Natural killer cell treated with Interleukin-12 subunit alpha and Interleukin-12 subunit beta and Interleukin-15 and Interleukin-18, amount 100 ng/mL, for 72 hours (primary cell): ENCODE measurements at regions not wholly inside any gene's neighbourhood (a gene's known extent, or its start where the extent isn't known, plus 50 kb on each side); places are given as distances from the start of the nearest gene placed in this dataset.

Experiments used
- ATAC-seq, 2 donors: fragments of 150-1000 bp; cut with Tn5 transposase in 1 of 2; sonication (Bioruptor Pico), chemical (Tn5 transposase) in 1 of 2; 2 replicates each; pipeline ENCODE4 v1.10.0; 2021
- DNase-seq: peaks from one replicate; pipeline ENCODE4 v3.0.0; 2022; ENCODE audit warnings: low spot score
- H3K27ac Mint-ChIP-seq, 2 donors: 1 replicate in 1 of 2; 2 replicates in 1 of 2; pipeline ENCODE4 v1.8.0; 2022; ENCODE audit warnings: mixed read lengths in 2 of 2, mild to moderate bottlenecking in 1 of 2, moderate library complexity in 1 of 2
- H3K27me3 Mint-ChIP-seq, 2 donors: 1 replicate in 1 of 2; 2 replicates in 1 of 2; pipeline ENCODE4 v1.8.0; 2022; ENCODE audit warnings: mixed read lengths in 2 of 2
- H3K36me3 Mint-ChIP-seq: one replicate; pipeline ENCODE4 v1.8.0; 2022; ENCODE audit warnings: mixed read lengths
- H3K4me1 Mint-ChIP-seq, 2 donors: 1 replicate in 1 of 2; 2 replicates in 1 of 2; pipeline ENCODE4 v1.8.0; 2022; ENCODE audit warnings: low read depth in 2 of 2, mixed read lengths in 2 of 2, mild to moderate bottlenecking in 1 of 2
- H3K4me3 Mint-ChIP-seq: one replicate; pipeline ENCODE4 v1.8.0; 2022; ENCODE audit warnings: mixed read lengths
- H3K9me3 Mint-ChIP-seq: 2 replicates; pipeline ENCODE4 v1.8.0; 2022; ENCODE audit warnings: mixed read lengths

GRCh38 chr17:15048933-15049794 is 216.0 kb downstream of the PMP22 start:
- Mint-ChIP-seq H3K36me3 (no peaks in the 10 kb centered on the region), H3K4me1 (no peaks in the 10 kb centered on the region), H3K9me3 (peaks cover 3% of the 10 kb centered on the region), H3K4me3 (no peak overlapping the region), H3K27ac (no peak overlapping the region), H3K27me3 (peaks cover 20 to 26% of the 10 kb centered on the region in 2 donors)
- ATAC-seq (no peak), DNase-seq (no peak)

- ATAC-seq (no peak), DNase-seq (no peak)
- Mint-ChIP-seq H3K36me3 (no peaks in the 10 kb centered on the region), H3K4me3 (no peak overlapping the region), H3K27ac (no peak overlapping the region), H3K4me1 (no peaks in the 10 kb centered on the region), H3K27me3 (peaks cover 20 to 26% of the 10 kb centered on the region in 2 donors), H3K9me3 (peaks cover 3% of the 10 kb centered on the region)
Measured at GRCh38 chr17:15048381-15048780, 216.7 kb downstream of the PMP22 start.

GRCh38 chr17:15042311-15042710 is 222.8 kb downstream of the PMP22 start:
- no peaks in the 10 kb centered on the region for H3K36me3 Mint-ChIP-seq
- H3K27me3 Mint-ChIP-seq: peaks cover under 1 to 22% of the 10 kb centered on the region in 2 donors
- no peaks in the 10 kb centered on the region for H3K4me1 Mint-ChIP-seq
- peak; percentile 31 to 32 for ATAC-seq
- H3K27ac Mint-ChIP-seq: no peak overlapping the region
- no peaks in the 10 kb centered on the region for H3K9me3 Mint-ChIP-seq
- H3K4me3 Mint-ChIP-seq: no peak overlapping the region
- no peak for DNase-seq

- Mint-ChIP-seq H3K4me3 (no peak overlapping the region), H3K36me3 (no peaks in the 10 kb centered on the region), H3K27ac (no peak overlapping the region), H3K4me1 (no peaks in the 10 kb centered on the region), H3K9me3 (no peaks in the 10 kb centered on the region), H3K27me3 (peaks cover 0 to 33% of the 10 kb centered on the region in 2 donors)
- ATAC-seq (no peak), DNase-seq (no peak)
Measured at GRCh38 chr17:15039366-15039765, 225.8 kb downstream of the PMP22 start.

- Mint-ChIP-seq H3K27ac (no peak overlapping the region), H3K36me3 (no peaks in the 10 kb centered on the region), H3K27me3 (peaks cover 0 to 33% of the 10 kb centered on the region in 2 donors), H3K4me3 (no peak overlapping the region), H3K9me3 (no peaks in the 10 kb centered on the region), H3K4me1 (no peaks in the 10 kb centered on the region)
- no peak for ATAC-seq
- DNase-seq: no peak
Measured at GRCh38 chr17:15038656-15039055, 226.5 kb downstream of the PMP22 start.

- no peak for ATAC-seq
- no peaks in the 10 kb centered on the region for H3K9me3 Mint-ChIP-seq
- H3K36me3 Mint-ChIP-seq: no peaks in the 10 kb centered on the region
- DNase-seq: no peak
- H3K27ac Mint-ChIP-seq: no peak overlapping the region
- H3K27me3 Mint-ChIP-seq: peaks cover 0 to 44% of the 10 kb centered on the region in 2 donors
- H3K4me3 Mint-ChIP-seq: no peak overlapping the region
- no peaks in the 10 kb centered on the region for H3K4me1 Mint-ChIP-seq
Measured at GRCh38 chr17:15036238-15036637, 228.9 kb downstream of the PMP22 start.

- Mint-ChIP-seq H3K27ac (no peak overlapping the region), H3K36me3 (no peaks in the 10 kb centered on the region), H3K9me3 (no peaks in the 10 kb centered on the region), H3K4me1 (no peaks in the 10 kb centered on the region), H3K4me3 (no peak overlapping the region), H3K27me3 (peaks cover 0 to 36% of the 10 kb centered on the region in 2 donors)
- ATAC-seq: no peak
- DNase-seq: no peak
Measured at GRCh38 chr17:15031975-15032374, 233.2 kb downstream of the PMP22 start.

GRCh38 chr17:15029469-15029868 is 235.7 kb downstream of the PMP22 start:
- Mint-ChIP-seq H3K27me3 (peaks cover 4 to 36% of the 10 kb centered on the region in 2 donors), H3K4me3 (no peak overlapping the region), H3K27ac (no peak overlapping the region), H3K9me3 (no peaks in the 10 kb centered on the region), H3K4me1 (no peaks in the 10 kb centered on the region), H3K36me3 (no peaks in the 10 kb centered on the region)
- no peak for ATAC-seq
- DNase-seq: no peak

- no peak for ATAC-seq
- no peaks in the 10 kb centered on the region for H3K36me3 Mint-ChIP-seq
- no peaks in the 10 kb centered on the region for H3K9me3 Mint-ChIP-seq
- no peaks in the 10 kb centered on the region for H3K4me1 Mint-ChIP-seq
- H3K27me3 Mint-ChIP-seq: peaks cover 5 to 37% of the 10 kb centered on the region in 2 donors
- H3K4me3 Mint-ChIP-seq: no peak overlapping the region
- H3K27ac Mint-ChIP-seq: no peak overlapping the region
- DNase-seq: no peak
Measured at GRCh38 chr17:15027853-15028252, 237.3 kb downstream of the PMP22 start.

- DNase-seq: no peak
- ATAC-seq: no peak
- H3K9me3 Mint-ChIP-seq: no peaks in the 10 kb centered on the region
- no peaks in the 10 kb centered on the region for H3K4me1 Mint-ChIP-seq
- H3K36me3 Mint-ChIP-seq: no peaks in the 10 kb centered on the region
- H3K27ac Mint-ChIP-seq: no peak overlapping the region
- H3K27me3 Mint-ChIP-seq: peaks cover 5 to 20% of the 10 kb centered on the region in 2 donors
- H3K4me3 Mint-ChIP-seq: no peak overlapping the region
Measured at GRCh38 chr17:15026088-15026487, 239.0 kb downstream of the PMP22 start.

GRCh38 chr17:15023589-15024336 is 241.4 kb downstream of the PMP22 start:
- H3K9me3 Mint-ChIP-seq: no peaks in the 10 kb centered on the region
- no peaks in the 10 kb centered on the region for H3K4me1 Mint-ChIP-seq
- ATAC-seq: no peak
- peaks cover 5 to 16% of the 10 kb centered on the region in 2 donors for H3K27me3 Mint-ChIP-seq
- no peaks in the 10 kb centered on the region for H3K36me3 Mint-ChIP-seq
- no peak for DNase-seq
- no peak overlapping the region for H3K27ac Mint-ChIP-seq
- H3K4me3 Mint-ChIP-seq: no peak overlapping the region

- ATAC-seq (no peak), DNase-seq (no peak)
- H3K4me1 Mint-ChIP-seq: no peaks in the 10 kb centered on the region
- H3K27ac Mint-ChIP-seq: no peak overlapping the region
- no peak overlapping the region for H3K4me3 Mint-ChIP-seq
- no peaks in the 10 kb centered on the region for H3K36me3 Mint-ChIP-seq
- H3K9me3 Mint-ChIP-seq: no peaks in the 10 kb centered on the region
- H3K27me3 Mint-ChIP-seq: peaks cover under 1 to 2% of the 10 kb centered on the region in 2 donors
Measured at GRCh38 chr17:15019158-15019557, 246.0 kb downstream of the PMP22 start.

GRCh38 chr17:15012351-15012980 is 252.7 kb downstream of the PMP22 start:
- ATAC-seq (no peak), DNase-seq (no peak)
- H3K9me3 Mint-ChIP-seq: no peaks in the 10 kb centered on the region
- no peaks in the 10 kb centered on the region for H3K4me1 Mint-ChIP-seq
- no peaks in the 10 kb centered on the region for H3K36me3 Mint-ChIP-seq
- no peak overlapping the region for H3K27ac Mint-ChIP-seq
- no peak overlapping the region for H3K4me3 Mint-ChIP-seq
- H3K27me3 Mint-ChIP-seq: peaks cover 0 to 2% of the 10 kb centered on the region in 2 donors

- Mint-ChIP-seq H3K36me3 (no peaks in the 10 kb centered on the region), H3K27ac (no peak overlapping the region), H3K27me3 (peaks cover 0 to 2% of the 10 kb centered on the region in 2 donors), H3K4me1 (no peaks in the 10 kb centered on the region), H3K4me3 (no peak overlapping the region), H3K9me3 (no peaks in the 10 kb centered on the region)
- DNase-seq (no peak), ATAC-seq (no peak)
Measured at GRCh38 chr17:15009087-15009486, 256.0 kb downstream of the PMP22 start.
